ENCODE measurements at regions not wholly inside any gene's neighbourhood (a gene's known extent, or its start where the extent isn't known, plus 50 kb on each side); places are given as distances from the start of the nearest gene placed in this dataset.

GRCh38 chr2:64820901-64821300 lies 167.2 kb upstream of the SERTAD2 start:
- Histone ChIP-seq H3K4me3 (ENCODE audit: low read depth in 2 of 2, low read length in 2 of 2) (no peak overlapping the region), H3K36me3 (ENCODE audit: control insufficient read depth, insufficient read depth, low read length) (no peaks in the 10 kb centered on the region), H3K4me1 (ENCODE audit: control insufficient read depth, insufficient read depth, low read length) (no peaks in the 10 kb centered on the region), H3K9me3 (ENCODE audit: control insufficient read depth, insufficient read depth, low read depth, low read length) (no peaks in the 10 kb centered on the region), H3K27ac (ENCODE audit: low read length) (no peak overlapping the region), H3K27me3 (ENCODE audit: control insufficient read depth, insufficient read depth, low read length) (no peaks in the 10 kb centered on the region)
- ATAC-seq (no peak), DNase-seq (ENCODE audit: low read depth, low spot score) (no peak)
- intact Hi-C loops (cut with micrococcal nuclease; ENCODE audit: unreplicated experiment), result no loop called here
- POLR2A ChIA-PET, result no interaction called here
- no peak for TF ChIP-seq POLR2AphosphoS5 (IDR thresholded peaks at IDR 0.05; ENCODE audit: low read depth, low read length)
- no peak for TF ChIP-seq TCF7L2 (IDR thresholded peaks at IDR 0.05; ENCODE audit: low read depth, low read length)
- no peak for TF ChIP-seq SIN3A (IDR thresholded peaks at IDR 0.05; ENCODE audit: borderline replicate concordance, insufficient read depth, low read depth, low read length)
- TF ChIP-seq REST (IDR thresholded peaks at IDR 0.05; ENCODE audit: insufficient read depth in 1 of 2, low read depth in 2 of 2, low read length in 1 of 2), result no peak
- no peak for TF ChIP-seq CTCF (IDR thresholded peaks at IDR 0.05)
- no TSS peak for BruUV-seq (replicated peaks)
- CTCF ChIA-PET, result no interaction called here
- in situ Hi-C loops (cut with HindIII; ENCODE audit: low pct_unique_long_range_greater_than_20kb, low sequenced_read_pairs), result no loop called here

- no TSS peak for BruUV-seq (replicated peaks)
- Histone ChIP-seq H3K4me3 (ENCODE audit: low read depth in 2 of 2, low read length in 2 of 2) (no peak overlapping the region), H3K36me3 (ENCODE audit: control insufficient read depth, insufficient read depth, low read length) (no peaks in the 10 kb centered on the region), H3K4me1 (ENCODE audit: control insufficient read depth, insufficient read depth, low read length) (no peaks in the 10 kb centered on the region), H3K27ac (ENCODE audit: low read length) (no peak overlapping the region), H3K27me3 (ENCODE audit: control insufficient read depth, insufficient read depth, low read length) (no peaks in the 10 kb centered on the region), H3K9me3 (ENCODE audit: control insufficient read depth, insufficient read depth, low read depth, low read length) (no peaks in the 10 kb centered on the region)
- DNase-seq (ENCODE audit: low read depth, low spot score), result no peak
- ChIA-PET CTCF (no interaction called here), POLR2A (no interaction called here)
- no peak for ATAC-seq
- intact Hi-C loops (cut with micrococcal nuclease; ENCODE audit: unreplicated experiment) (no loop called here), in situ Hi-C loops (cut with HindIII; ENCODE audit: low pct_unique_long_range_greater_than_20kb, low sequenced_read_pairs) (no loop called here)
- TF ChIP-seq TCF7L2 (IDR thresholded peaks at IDR 0.05; ENCODE audit: low read depth, low read length) (no peak), SIN3A (IDR thresholded peaks at IDR 0.05; ENCODE audit: borderline replicate concordance, insufficient read depth, low read depth, low read length) (no peak)
These were observed 165.4 kb upstream of the SLC1A4 start for GRCh38 chr2:64823794-64824193.

GRCh38 chr2:64825831-64826491 lies 163.2 kb upstream of the SLC1A4 start:
- no peak for ATAC-seq

More at GRCh38 chr2:64825831-64826491, 163.2 kb upstream of the SLC1A4 start:
- ChIA-PET POLR2A (no interaction called here), CTCF (no interaction called here)
- Histone ChIP-seq H3K9me3 (ENCODE audit: control insufficient read depth, insufficient read depth, low read depth, low read length) (no peaks in the 10 kb centered on the region), H3K4me1 (ENCODE audit: control insufficient read depth, insufficient read depth, low read length) (0 out of 2 replicates have a peak, but pooled peaks cover under 1% of the 10 kb centered on the region), H3K4me3 (ENCODE audit: low read depth in 2 of 2, low read length in 2 of 2) (no peak overlapping the region), H3K27me3 (ENCODE audit: control insufficient read depth, insufficient read depth, low read length) (no peaks in the 10 kb centered on the region), H3K36me3 (ENCODE audit: control insufficient read depth, insufficient read depth, low read length) (no peaks in the 10 kb centered on the region), H3K27ac (ENCODE audit: low read length) (no peak overlapping the region)
- no TSS peak for BruUV-seq (replicated peaks)
- intact Hi-C loops (cut with micrococcal nuclease; ENCODE audit: unreplicated experiment) (no loop called here), in situ Hi-C loops (cut with HindIII; ENCODE audit: low pct_unique_long_range_greater_than_20kb, low sequenced_read_pairs) (no loop called here)
- DNase-seq (ENCODE audit: low read depth, low spot score), result no peak
- no peak for TF ChIP-seq SIN3A (IDR thresholded peaks at IDR 0.05; ENCODE audit: borderline replicate concordance, insufficient read depth, low read depth, low read length)
- TF ChIP-seq REST (IDR thresholded peaks at IDR 0.05; ENCODE audit: insufficient read depth in 1 of 2, low read depth in 2 of 2, low read length in 1 of 2), result no peak
- no peak for TF ChIP-seq TCF7L2 (IDR thresholded peaks at IDR 0.05; ENCODE audit: low read depth, low read length)
- TF ChIP-seq POLR2AphosphoS5 (IDR thresholded peaks at IDR 0.05; ENCODE audit: low read depth, low read length), result no peak
- TF ChIP-seq CTCF (IDR thresholded peaks at IDR 0.05), result no peak
